ENCODE measurements at regions not wholly inside any gene's neighbourhood (a gene's known extent, or its start where the extent isn't known, plus 50 kb on each side); places are given as distances from the start of the nearest gene placed in this dataset.

DNA sequence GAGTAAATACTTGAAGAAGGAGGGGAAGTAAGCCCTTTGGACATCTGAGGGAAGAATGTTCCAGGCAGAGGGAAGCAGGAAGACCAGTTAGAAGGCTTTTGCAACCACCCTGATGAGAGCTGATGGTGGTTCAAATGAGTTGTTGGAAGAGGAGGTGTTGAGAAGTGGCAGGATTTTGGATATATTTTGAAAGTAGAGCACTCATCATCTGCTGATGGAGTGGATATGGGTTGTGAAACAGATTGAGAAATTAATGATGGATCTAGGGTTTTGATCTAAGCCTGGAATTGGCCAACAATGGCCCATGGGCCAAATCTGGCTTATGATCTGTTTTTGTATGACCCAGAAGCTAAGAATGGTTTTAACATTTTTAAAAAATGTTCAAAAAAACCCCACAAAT, 230.7 kb downstream of the NDFIP2 start:
- BruUV-seq (replicated peaks) = no TSS peak
- RAD21 ChIA-PET (ENCODE audit: unreplicated experiment) = no interaction called here

More for the DNA sequence above, 230.7 kb downstream of the NDFIP2 start:
- no peak overlapping the region for H3K4me3 ChIP-seq
- TF ChIP-seq TCF7 (IDR thresholded peaks at IDR 0.05; ENCODE audit: borderline replicate concordance) (no peak), RCOR1 (conservative IDR thresholded peaks at IDR 0.05; ENCODE audit: low read depth, low read length) (no peak), NFYB (IDR thresholded peaks at IDR 0.05; ENCODE audit: insufficient read depth, low read depth, low read length) (no peak), PAX8 (IDR thresholded peaks at IDR 0.05) (no peak), ZZZ3 (IDR thresholded peaks at IDR 0.05; ENCODE audit: control insufficient read depth, insufficient read length, low read depth) (no peak), SPI1 (IDR thresholded peaks at IDR 0.05; ENCODE audit: borderline replicate concordance, insufficient read depth, low read depth, low read length) (no peak), SIN3A (IDR thresholded peaks at IDR 0.05; ENCODE audit: low read depth, low read length) (no peak), CREM (IDR thresholded peaks at IDR 0.05; ENCODE audit: low read depth) (no peak)
- TF ChIP-seq, protein P1, sequence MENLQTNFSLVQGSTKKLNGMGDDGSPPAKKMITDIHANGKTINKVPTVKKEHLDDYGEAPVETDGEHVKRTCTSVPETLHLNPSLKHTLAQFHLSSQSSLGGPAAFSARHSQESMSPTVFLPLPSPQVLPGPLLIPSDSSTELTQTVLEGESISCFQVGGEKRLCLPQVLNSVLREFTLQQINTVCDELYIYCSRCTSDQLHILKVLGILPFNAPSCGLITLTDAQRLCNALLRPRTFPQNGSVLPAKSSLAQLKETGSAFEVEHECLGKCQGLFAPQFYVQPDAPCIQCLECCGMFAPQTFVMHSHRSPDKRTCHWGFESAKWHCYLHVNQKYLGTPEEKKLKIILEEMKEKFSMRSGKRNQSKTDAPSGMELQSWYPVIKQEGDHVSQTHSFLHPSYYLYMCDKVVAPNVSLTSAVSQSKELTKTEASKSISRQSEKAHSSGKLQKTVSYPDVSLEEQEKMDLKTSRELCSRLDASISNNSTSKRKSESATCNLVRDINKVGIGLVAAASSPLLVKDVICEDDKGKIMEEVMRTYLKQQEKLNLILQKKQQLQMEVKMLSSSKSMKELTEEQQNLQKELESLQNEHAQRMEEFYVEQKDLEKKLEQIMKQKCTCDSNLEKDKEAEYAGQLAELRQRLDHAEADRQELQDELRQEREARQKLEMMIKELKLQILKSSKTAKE (IDR thresholded peaks at IDR 0.05; ENCODE audit: low read depth, poor library complexity, severe bottlenecking) = no peak
- TF ChIP-seq, protein P2, sequence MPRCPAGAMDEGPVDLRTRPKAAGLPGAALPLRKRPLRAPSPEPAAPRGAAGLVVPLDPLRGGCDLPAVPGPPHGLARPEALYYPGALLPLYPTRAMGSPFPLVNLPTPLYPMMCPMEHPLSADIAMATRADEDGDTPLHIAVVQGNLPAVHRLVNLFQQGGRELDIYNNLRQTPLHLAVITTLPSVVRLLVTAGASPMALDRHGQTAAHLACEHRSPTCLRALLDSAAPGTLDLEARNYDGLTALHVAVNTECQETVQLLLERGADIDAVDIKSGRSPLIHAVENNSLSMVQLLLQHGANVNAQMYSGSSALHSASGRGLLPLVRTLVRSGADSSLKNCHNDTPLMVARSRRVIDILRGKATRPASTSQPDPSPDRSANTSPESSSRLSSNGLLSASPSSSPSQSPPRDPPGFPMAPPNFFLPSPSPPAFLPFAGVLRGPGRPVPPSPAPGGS (IDR thresholded peaks at IDR 0.05; ENCODE audit: borderline replicate concordance, insufficient read depth, low read depth, low read length, poor library complexity, severe bottlenecking) = no peak
- TF ChIP-seq, protein P3, sequence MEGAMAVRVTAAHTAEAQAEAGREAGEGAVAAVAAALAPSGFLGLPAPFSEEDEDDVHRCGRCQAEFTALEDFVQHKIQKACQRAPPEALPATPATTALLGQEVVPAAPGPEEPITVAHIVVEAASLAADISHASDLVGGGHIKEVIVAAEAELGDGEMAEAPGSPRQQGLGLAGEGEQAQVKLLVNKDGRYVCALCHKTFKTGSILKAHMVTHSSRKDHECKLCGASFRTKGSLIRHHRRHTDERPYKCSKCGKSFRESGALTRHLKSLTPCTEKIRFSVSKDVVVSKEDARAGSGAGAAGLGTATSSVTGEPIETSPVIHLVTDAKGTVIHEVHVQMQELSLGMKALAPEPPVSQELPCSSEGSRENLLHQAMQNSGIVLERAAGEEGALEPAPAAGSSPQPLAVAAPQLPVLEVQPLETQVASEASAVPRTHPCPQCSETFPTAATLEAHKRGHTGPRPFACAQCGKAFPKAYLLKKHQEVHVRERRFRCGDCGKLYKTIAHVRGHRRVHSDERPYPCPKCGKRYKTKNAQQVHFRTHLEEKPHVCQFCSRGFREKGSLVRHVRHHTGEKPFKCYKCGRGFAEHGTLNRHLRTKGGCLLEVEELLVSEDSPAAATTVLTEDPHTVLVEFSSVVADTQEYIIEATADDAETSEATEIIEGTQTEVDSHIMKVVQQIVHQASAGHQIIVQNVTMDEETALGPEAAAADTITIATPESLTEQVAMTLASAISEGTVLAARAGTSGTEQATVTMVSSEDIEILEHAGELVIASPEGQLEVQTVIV (IDR thresholded peaks at IDR 0.05; ENCODE audit: borderline replicate concordance, partially characterized antibody) = no peak
- H3K9ac ChIP-seq (ENCODE audit: control insufficient read depth, insufficient read depth, low read length) = no peak overlapping the region
- H3K4me2 ChIP-seq (ENCODE audit: control insufficient read depth, insufficient read depth) = no peak overlapping the region
- ATAC-seq (no peak), FAIRE-seq (no peak), DNase-seq (ENCODE audit: low read depth, low spot score) (no peak)
- no peaks in the 10 kb centered on the region for H3K4me1 ChIP-seq (ENCODE audit: control insufficient read depth, insufficient read depth, low read length)
- POLR2A ChIA-PET = no interaction called here
- H4K20me1 ChIP-seq (ENCODE audit: control insufficient read depth, insufficient read depth) = no peaks in the 10 kb centered on the region
- SMC1A ChIA-PET (ENCODE audit: uncharacterized antibody, unreplicated experiment) = no interaction called here
- H2AFZ ChIP-seq (ENCODE audit: control insufficient read depth, low read depth, low read length) = no peak overlapping the region
- H3K9me3 ChIP-seq (replicated peaks; ENCODE audit: control insufficient read depth, insufficient read depth, low read length) = no peaks in the 10 kb centered on the region
- no peak overlapping the region for H3K27ac ChIP-seq (ENCODE audit: control insufficient read depth, insufficient read depth)
- in situ Hi-C loops (cut with MboI) (no loop called here), intact Hi-C loops (cut with micrococcal nuclease; ENCODE audit: unreplicated experiment) (no loop called here)
- H3K79me2 ChIP-seq (ENCODE audit: control insufficient read depth, insufficient read depth, low read length) = no peaks in the 10 kb centered on the region
- CTCF ChIA-PET = no interaction called here
- no peaks in the 10 kb centered on the region; a peak in 1 of 4 replicates for H3K27me3 ChIP-seq (replicated peaks in 1 of 2; ENCODE audit: control insufficient read depth in 2 of 2, insufficient read depth in 2 of 2, low read length in 1 of 2)
- H3K36me3 ChIP-seq (ENCODE audit: control insufficient read depth in 2 of 2, insufficient read depth in 2 of 2, low read length in 1 of 2) = no peaks in the 10 kb centered on the region

Measured in GM12878 (cell line).